ENCODE measurements at regions not wholly inside any gene's neighbourhood (a gene's known extent, or its start where the extent isn't known, plus 50 kb on each side); places are given as distances from the start of the nearest gene placed in this dataset.

DNA sequence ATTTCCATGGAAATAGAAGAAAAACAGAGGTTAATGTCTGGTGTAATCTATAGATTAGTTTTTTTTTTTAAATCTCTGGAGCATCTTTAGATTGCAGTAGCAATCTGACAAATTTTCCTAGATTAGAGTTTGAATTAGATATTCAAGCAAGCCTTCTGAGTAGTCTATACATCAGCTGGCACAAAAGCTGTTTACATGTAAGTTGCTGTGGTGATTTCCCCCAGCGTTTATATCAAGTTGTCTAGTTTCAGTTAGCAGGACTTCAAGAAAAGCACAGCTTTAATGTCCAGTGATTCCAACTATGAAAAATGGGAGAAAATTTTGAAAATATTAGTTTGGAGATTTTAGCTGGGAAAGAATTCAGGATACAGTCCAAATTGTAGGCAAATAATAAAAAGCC lies 605.0 kb upstream of the USP15 start:
- Histone ChIP-seq H3K9me3 (ENCODE audit: insufficient read depth, low read length) (no peaks in the 10 kb centered on the region), H3K79me2 (ENCODE audit: insufficient read depth, low read length) (no peaks in the 10 kb centered on the region), H4K20me1 (ENCODE audit: low read depth, low read length) (no peaks in the 10 kb centered on the region), H3K4me3 (ENCODE audit: insufficient read depth, low read length, poor library complexity, severe bottlenecking) (no peak overlapping the region), H3K4me2 (ENCODE audit: low read depth, low read length, poor library complexity, severe bottlenecking) (no peak overlapping the region), H3K36me3 (ENCODE audit: low read length) (no peaks in the 10 kb centered on the region), H2AFZ (ENCODE audit: low read depth, low read length, severe bottlenecking) (no peak overlapping the region), H3F3A (ENCODE audit: insufficient read depth) (no peaks in the 10 kb centered on the region), H3K27ac (ENCODE audit: low read depth, low read length) (no peak overlapping the region), H3K27me3 (ENCODE audit: low read length) (no peaks in the 10 kb centered on the region), H3K9ac (ENCODE audit: low read length) (no peak overlapping the region), H3K9me2 (replicated peaks; ENCODE audit: insufficient read depth, low read length) (no peaks in the 10 kb centered on the region)
- no peak for TF ChIP-seq EZH2phosphoT487 (conservative IDR thresholded peaks at IDR 0.05; ENCODE audit: low read length)

DNA sequence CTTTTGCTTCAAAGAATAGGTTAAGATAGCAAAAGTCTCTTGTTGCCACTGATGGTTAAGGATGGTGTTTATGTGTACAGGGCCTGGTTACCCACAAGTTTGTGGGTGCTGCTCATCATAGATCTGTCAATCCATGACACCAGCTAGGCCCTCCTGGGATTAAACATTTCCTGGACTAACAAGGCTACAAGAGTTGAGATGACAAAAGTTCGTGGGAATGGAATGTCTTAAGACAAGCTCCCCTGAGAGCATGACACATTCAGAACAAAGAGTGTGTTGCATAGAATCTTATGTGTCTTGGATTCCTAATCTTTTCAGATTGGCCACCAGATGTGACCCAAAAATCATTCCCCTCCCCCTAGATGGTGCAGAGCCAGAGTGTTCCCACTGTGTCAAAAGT lies 592.5 kb upstream of the USP15 start:
- TF ChIP-seq, protein P1, sequence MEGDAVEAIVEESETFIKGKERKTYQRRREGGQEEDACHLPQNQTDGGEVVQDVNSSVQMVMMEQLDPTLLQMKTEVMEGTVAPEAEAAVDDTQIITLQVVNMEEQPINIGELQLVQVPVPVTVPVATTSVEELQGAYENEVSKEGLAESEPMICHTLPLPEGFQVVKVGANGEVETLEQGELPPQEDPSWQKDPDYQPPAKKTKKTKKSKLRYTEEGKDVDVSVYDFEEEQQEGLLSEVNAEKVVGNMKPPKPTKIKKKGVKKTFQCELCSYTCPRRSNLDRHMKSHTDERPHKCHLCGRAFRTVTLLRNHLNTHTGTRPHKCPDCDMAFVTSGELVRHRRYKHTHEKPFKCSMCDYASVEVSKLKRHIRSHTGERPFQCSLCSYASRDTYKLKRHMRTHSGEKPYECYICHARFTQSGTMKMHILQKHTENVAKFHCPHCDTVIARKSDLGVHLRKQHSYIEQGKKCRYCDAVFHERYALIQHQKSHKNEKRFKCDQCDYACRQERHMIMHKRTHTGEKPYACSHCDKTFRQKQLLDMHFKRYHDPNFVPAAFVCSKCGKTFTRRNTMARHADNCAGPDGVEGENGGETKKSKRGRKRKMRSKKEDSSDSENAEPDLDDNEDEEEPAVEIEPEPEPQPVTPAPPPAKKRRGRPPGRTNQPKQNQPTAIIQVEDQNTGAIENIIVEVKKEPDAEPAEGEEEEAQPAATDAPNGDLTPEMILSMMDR (IDR thresholded peaks at IDR 0.05; ENCODE audit: insufficient read depth, low read length, poor library complexity, severe bottlenecking) = no peak
- TF ChIP-seq EZH2phosphoT487 (conservative IDR thresholded peaks at IDR 0.05; ENCODE audit: low read length) = no peak
- Histone ChIP-seq H3K4me2 (ENCODE audit: low read depth, low read length, poor library complexity, severe bottlenecking) (no peak overlapping the region), H4K20me1 (ENCODE audit: low read depth, low read length) (no peaks in the 10 kb centered on the region), H2AFZ (ENCODE audit: low read depth, low read length, severe bottlenecking) (no peak overlapping the region), H3K9me2 (replicated peaks; ENCODE audit: insufficient read depth, low read length) (no peaks in the 10 kb centered on the region), H3K4me3 (ENCODE audit: insufficient read depth, low read length, poor library complexity, severe bottlenecking) (no peak overlapping the region), H3K27me3 (ENCODE audit: low read length) (no peaks in the 10 kb centered on the region), H3K9me3 (ENCODE audit: insufficient read depth, low read length) (peaks cover 6% of the 10 kb centered on the region; the same call in 1 of the 2 replicates), H3K9ac (ENCODE audit: low read length) (no peak overlapping the region), H3K79me2 (ENCODE audit: insufficient read depth, low read length) (no peaks in the 10 kb centered on the region), H3K36me3 (ENCODE audit: low read length) (no peaks in the 10 kb centered on the region), H3F3A (ENCODE audit: insufficient read depth) (no peaks in the 10 kb centered on the region), H3K27ac (ENCODE audit: low read depth, low read length) (no peak overlapping the region)

DNA sequence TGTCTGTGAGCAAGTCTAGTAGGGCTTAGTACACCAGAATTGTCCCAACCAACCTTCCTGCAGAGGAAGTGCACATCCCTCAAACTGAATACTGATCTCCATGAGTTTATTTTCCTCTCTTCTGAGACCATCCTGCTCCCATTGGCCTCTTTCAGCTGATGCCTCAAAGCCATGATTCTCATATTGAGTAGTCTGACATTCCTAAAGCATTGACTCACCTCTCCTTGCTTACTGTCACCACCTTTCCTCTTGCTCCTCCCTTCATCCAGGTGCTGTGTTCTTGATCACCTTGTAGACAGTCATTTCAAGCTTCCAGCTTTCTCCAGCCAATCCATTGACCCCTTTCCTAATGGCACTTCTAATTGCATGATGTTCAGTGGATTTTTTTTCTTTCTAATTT lies 583.7 kb upstream of the USP15 start:
- H3K79me2 ChIP-seq (ENCODE audit: insufficient read depth, low read length) = no peaks in the 10 kb centered on the region
- no peak overlapping the region for H2AFZ ChIP-seq (ENCODE audit: low read depth, low read length, severe bottlenecking)
- H3K4me2 ChIP-seq (ENCODE audit: low read depth, low read length, poor library complexity, severe bottlenecking) = no peak overlapping the region
- H3F3A ChIP-seq (ENCODE audit: insufficient read depth) = no peaks in the 10 kb centered on the region
- H3K27ac ChIP-seq (ENCODE audit: low read depth, low read length) = no peak overlapping the region
- TF ChIP-seq, protein P1 (IDR thresholded peaks at IDR 0.05; ENCODE audit: insufficient read depth, low read length, poor library complexity, severe bottlenecking) = no peak
- no peak for TF ChIP-seq EZH2phosphoT487 (conservative IDR thresholded peaks at IDR 0.05; ENCODE audit: low read length)
- H3K4me3 ChIP-seq (ENCODE audit: insufficient read depth, low read length, poor library complexity, severe bottlenecking) = no peak overlapping the region
- no peaks in the 10 kb centered on the region for H3K36me3 ChIP-seq (ENCODE audit: low read length)
- no peaks in the 10 kb centered on the region for H3K27me3 ChIP-seq (ENCODE audit: low read length)
- H3K9me2 ChIP-seq (replicated peaks; ENCODE audit: insufficient read depth, low read length) = no peaks in the 10 kb centered on the region
- no peaks in the 10 kb centered on the region for H3K9me3 ChIP-seq (ENCODE audit: insufficient read depth, low read length)
- no peaks in the 10 kb centered on the region for H4K20me1 ChIP-seq (ENCODE audit: low read depth, low read length)
- H3K9ac ChIP-seq (ENCODE audit: low read length) = no peak overlapping the region

DNA sequence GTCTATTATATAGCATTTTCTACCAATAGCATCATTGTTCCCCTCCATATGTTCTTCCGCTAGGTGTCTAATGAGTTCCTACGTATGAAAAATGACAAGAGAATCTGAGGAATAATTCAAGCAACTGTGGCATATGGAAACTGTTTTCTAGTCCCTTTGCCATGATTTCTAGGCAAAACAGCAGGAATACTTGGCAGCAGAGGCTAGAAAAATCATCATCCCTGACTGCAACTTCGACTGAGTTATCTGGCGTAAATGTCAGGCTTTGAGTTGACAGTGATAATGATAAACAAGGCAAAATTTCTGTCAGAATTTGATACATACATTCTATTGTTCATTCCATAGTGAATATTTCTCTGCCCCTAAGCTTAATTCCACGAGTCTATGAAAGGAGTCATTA lies 572.8 kb upstream of the USP15 start:
- Histone ChIP-seq H3K9me3 (ENCODE audit: insufficient read depth, low read length) (no peaks in the 10 kb centered on the region), H3K79me2 (ENCODE audit: insufficient read depth, low read length) (no peaks in the 10 kb centered on the region), H3K9me2 (replicated peaks; ENCODE audit: insufficient read depth, low read length) (no peaks in the 10 kb centered on the region), H3K9ac (ENCODE audit: low read length) (no peak overlapping the region), H3K36me3 (ENCODE audit: low read length) (no peaks in the 10 kb centered on the region), H4K20me1 (ENCODE audit: low read depth, low read length) (no peaks in the 10 kb centered on the region), H3K4me2 (ENCODE audit: low read depth, low read length, poor library complexity, severe bottlenecking) (no peak overlapping the region), H3K4me3 (ENCODE audit: insufficient read depth, low read length, poor library complexity, severe bottlenecking) (no peak overlapping the region), H2AFZ (ENCODE audit: low read depth, low read length, severe bottlenecking) (no peak overlapping the region), H3F3A (ENCODE audit: insufficient read depth) (no peaks in the 10 kb centered on the region), H3K27ac (ENCODE audit: low read depth, low read length) (no peak overlapping the region), H3K27me3 (ENCODE audit: low read length) (no peaks in the 10 kb centered on the region)
- TF ChIP-seq, protein P1 (IDR thresholded peaks at IDR 0.05; ENCODE audit: insufficient read depth, low read length, poor library complexity, severe bottlenecking) = no peak
- no peak for TF ChIP-seq EZH2phosphoT487 (conservative IDR thresholded peaks at IDR 0.05; ENCODE audit: low read length)
